Stimulated activated CD8-positive, alpha-beta memory T cell treated with anti-CD3 and anti-CD28 coated beads, Interleukin-7, amount 100 ng/mL, for 24 hours (primary cell): ENCODE measurements at regions not wholly inside any gene's neighbourhood (a gene's known extent, or its start where the extent isn't known, plus 50 kb on each side); places are given as distances from the start of the nearest gene placed in this dataset.

Source experiments
- DNase-seq: peaks from one replicate; pipeline ENCODE4 v3.0.0-alpha.2; 2020; ENCODE audit warnings: low read depth

- DNase-seq: no peak
Observed at GRCh38 chr1:5286244-5286643, 631.8 kb downstream of the AJAP1 start.

- no peak for DNase-seq
Observed at GRCh38 chr1:5274527-5274926, 620.1 kb downstream of the AJAP1 start.

- DNase-seq: no peak
Observed at GRCh38 chr1:5273280-5274003, 619.0 kb downstream of the AJAP1 start.

GRCh38 chr1:5272325-5272724, 617.9 kb downstream of the AJAP1 start:
- DNase-seq: no peak

- no peak for DNase-seq
Observed at GRCh38 chr1:5271264-5271663, 616.9 kb downstream of the AJAP1 start.

- DNase-seq: no peak
Observed at GRCh38 chr1:5269901-5270300, 615.5 kb downstream of the AJAP1 start.

GRCh38 chr1:5267603-5268235, 613.3 kb downstream of the AJAP1 start:
- DNase-seq: no peak

- DNase-seq: no peak
Observed at GRCh38 chr1:5265438-5266075, 611.1 kb downstream of the AJAP1 start.

- no peak for DNase-seq
Observed at GRCh38 chr1:5264476-5264875, 610.1 kb downstream of the AJAP1 start.

GRCh38 chr1:5256793-5257192, 602.4 kb downstream of the AJAP1 start:
- DNase-seq: no peak

- DNase-seq: no peak
Observed at GRCh38 chr1:5254975-5255374, 600.6 kb downstream of the AJAP1 start.

GRCh38 chr1:5254131-5254725, 599.8 kb downstream of the AJAP1 start:
- no peak for DNase-seq

GRCh38 chr1:5253036-5253435, 598.6 kb downstream of the AJAP1 start:
- no peak for DNase-seq

- no peak for DNase-seq
Observed at GRCh38 chr1:5250336-5250735, 595.9 kb downstream of the AJAP1 start.

GRCh38 chr1:5245348-5245747, 590.9 kb downstream of the AJAP1 start:
- no peak for DNase-seq

GRCh38 chr1:5244631-5245285, 590.3 kb downstream of the AJAP1 start:
- no peak for DNase-seq

GRCh38 chr1:5242850-5243249, 588.4 kb downstream of the AJAP1 start:
- no peak for DNase-seq

GRCh38 chr1:5239911-5240310, 585.5 kb downstream of the AJAP1 start:
- no peak for DNase-seq

GRCh38 chr1:5238351-5239130, 584.1 kb downstream of the AJAP1 start:
- DNase-seq: no peak

GRCh38 chr1:5235355-5235899, 581.0 kb downstream of the AJAP1 start:
- no peak for DNase-seq

GRCh38 chr1:5232537-5232936, 578.1 kb downstream of the AJAP1 start:
- no peak for DNase-seq
